ENCODE measurements at regions not wholly inside any gene's neighbourhood (a gene's known extent, or its start where the extent isn't known, plus 50 kb on each side); places are given as distances from the start of the nearest gene placed in this dataset.

DNA sequence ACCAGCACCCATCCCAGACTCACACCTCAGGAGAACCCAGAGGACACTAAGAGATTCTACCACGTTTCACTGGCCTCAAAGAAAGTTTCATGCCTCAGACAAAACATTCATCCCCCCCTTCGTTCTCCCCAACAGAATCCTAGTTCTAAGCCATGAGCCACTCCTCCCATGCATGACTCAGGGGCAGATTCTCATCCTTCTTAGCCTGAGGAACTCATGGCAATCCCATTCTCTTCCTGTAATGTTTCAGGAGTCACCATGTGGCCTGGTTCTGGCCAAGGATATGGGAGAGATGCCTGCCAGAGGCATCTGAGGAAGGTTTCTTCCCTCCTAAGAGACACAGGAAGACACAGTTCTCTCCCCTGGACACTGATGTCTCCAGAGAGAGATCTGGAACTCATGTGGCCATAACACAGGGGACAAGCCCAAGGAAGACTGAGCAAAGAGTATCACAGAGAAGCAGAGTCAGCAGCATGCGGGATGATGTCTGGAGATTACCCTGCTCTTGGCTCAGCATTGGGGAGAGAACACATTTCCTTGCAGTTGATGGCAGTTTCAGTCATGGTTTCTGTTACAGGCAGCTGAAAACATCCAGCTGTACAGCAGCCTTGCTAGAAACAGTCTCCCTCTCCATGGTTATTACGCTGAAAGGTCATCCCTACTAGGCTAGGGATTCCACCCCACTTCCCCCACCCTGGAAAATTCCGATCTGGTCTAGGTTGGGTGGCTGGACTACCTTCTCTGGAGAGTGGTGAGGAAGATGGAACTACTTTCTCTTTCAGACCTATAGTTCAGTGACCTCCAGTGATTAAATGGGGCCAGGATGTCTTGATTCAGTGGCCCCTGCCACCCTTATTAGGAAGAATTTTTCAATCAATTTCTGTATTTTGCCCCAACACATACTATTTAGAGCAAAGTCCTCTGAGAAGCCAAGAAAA is 115.4 kb downstream of the ZNF608 start:
- Mint-ChIP-seq H3K4me1 (ENCODE audit: low read depth) (peaks cover 56% of the 10 kb centered on the region), H3K27me3 (no peaks in the 10 kb centered on the region), H3K9me3 (ENCODE audit: low read depth) (peaks cover 3% of the 10 kb centered on the region), H3K4me3 (ENCODE audit: low read depth) (no peak overlapping the region), H3K27ac (peak overlapping the region; percentile 35), H3K36me3 (ENCODE audit: insufficient read depth) (peaks cover 14% of the 10 kb centered on the region)
- TF ChIP-seq, protein P1, sequence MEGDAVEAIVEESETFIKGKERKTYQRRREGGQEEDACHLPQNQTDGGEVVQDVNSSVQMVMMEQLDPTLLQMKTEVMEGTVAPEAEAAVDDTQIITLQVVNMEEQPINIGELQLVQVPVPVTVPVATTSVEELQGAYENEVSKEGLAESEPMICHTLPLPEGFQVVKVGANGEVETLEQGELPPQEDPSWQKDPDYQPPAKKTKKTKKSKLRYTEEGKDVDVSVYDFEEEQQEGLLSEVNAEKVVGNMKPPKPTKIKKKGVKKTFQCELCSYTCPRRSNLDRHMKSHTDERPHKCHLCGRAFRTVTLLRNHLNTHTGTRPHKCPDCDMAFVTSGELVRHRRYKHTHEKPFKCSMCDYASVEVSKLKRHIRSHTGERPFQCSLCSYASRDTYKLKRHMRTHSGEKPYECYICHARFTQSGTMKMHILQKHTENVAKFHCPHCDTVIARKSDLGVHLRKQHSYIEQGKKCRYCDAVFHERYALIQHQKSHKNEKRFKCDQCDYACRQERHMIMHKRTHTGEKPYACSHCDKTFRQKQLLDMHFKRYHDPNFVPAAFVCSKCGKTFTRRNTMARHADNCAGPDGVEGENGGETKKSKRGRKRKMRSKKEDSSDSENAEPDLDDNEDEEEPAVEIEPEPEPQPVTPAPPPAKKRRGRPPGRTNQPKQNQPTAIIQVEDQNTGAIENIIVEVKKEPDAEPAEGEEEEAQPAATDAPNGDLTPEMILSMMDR (IDR thresholded peaks at IDR 0.05; ENCODE audit: unreplicated experiment): no peak
- DNase-seq (ENCODE audit: low spot score, unreplicated experiment): no peak

DNA sequence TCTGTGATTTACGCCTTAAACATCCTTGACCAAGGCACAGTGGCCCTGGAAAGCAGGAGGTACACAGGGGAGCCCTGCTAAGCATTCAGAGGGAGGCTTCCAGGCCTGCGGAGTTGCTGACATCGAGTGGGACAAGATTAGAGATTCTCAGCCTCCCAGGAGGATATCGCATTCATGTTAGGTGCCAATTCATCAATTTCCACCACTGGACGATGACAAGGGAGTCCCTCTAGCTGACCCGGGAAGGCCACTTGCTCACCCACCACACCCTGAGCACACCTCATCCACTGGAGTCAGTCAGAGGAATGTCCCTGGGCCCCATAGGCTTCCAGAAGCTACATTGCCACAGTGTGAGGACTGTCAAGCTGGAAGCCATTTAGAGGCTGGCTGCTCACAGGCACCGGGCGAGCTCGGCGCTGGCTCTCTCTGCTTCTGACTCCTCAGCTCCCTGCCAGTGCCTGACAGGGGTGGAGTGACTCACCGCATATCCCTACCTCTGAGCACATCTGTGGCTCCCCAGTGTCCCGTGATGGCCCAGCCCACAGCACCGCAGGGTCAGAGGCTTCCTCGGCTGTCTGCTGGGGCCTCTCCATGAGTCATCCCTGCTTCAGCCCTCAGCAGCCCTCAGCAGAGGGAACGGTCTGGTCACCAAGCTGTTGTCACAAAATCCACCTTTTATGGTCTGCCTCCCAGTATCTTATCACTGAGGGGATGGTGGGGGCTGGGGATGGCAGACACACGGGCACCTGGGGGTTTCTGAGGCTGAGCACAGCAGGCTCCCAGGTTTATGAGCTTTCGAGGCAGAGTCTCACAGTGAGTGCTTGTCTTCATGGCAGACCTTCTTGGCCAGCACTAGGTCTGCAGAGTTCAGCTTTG is 117.5 kb downstream of the ZNF608 start:
- no peak for DNase-seq (ENCODE audit: low spot score, unreplicated experiment)
- Mint-ChIP-seq H3K9me3 (ENCODE audit: low read depth) (peaks cover 3% of the 10 kb centered on the region), H3K27ac (peak overlapping the region; percentile 90), H3K36me3 (ENCODE audit: insufficient read depth) (peaks cover 13% of the 10 kb centered on the region), H3K27me3 (no peaks in the 10 kb centered on the region), H3K4me3 (ENCODE audit: low read depth) (no peak overlapping the region), H3K4me1 (ENCODE audit: low read depth) (peaks cover 40% of the 10 kb centered on the region)
- TF ChIP-seq, protein P1 (IDR thresholded peaks at IDR 0.05; ENCODE audit: unreplicated experiment): no peak

DNA sequence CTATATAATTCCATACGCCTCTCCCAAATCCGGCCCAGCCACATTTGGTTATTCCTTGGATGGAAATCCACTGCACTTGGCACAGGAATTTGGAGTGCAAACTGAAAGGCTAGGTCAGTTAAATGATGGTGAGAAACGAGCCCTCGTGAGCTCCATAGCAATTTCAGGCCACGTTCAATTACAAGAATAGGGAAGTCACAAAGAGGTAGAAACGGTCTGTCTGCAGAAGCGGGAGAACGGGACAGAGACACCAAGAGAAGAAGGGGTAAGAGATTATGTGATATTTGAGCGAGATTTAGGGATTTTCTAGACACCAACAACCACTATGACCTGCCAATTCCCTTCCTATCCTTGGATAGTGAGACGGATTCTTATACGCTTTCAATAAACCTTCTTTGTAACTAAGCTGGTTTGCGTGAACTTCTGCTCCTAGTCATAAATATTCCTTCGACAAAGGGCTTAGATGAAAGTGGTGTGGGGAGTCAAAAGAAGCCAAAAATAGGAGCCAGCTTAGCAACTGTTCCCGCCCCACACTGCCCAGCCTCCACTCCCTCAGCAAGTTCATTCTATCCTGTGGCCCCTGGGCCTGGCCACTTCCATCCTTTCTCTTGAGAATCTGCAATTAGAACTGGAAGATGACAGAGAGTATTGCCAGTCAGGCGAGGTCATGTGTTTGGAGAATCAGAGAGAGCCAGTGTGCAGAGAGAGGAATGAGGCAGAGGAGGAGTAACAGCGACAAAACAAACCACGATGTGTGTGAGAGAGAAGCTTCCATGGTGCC is 118.4 kb downstream of the ZNF608 start:
- Mint-ChIP-seq H3K36me3 (ENCODE audit: insufficient read depth) (peaks cover 12% of the 10 kb centered on the region), H3K27ac (peak overlapping the region; percentile 71), H3K9me3 (ENCODE audit: low read depth) (peaks cover 3% of the 10 kb centered on the region), H3K27me3 (no peaks in the 10 kb centered on the region), H3K4me3 (ENCODE audit: low read depth) (no peak overlapping the region), H3K4me1 (ENCODE audit: low read depth) (peaks cover 31% of the 10 kb centered on the region)
- no peak for DNase-seq (ENCODE audit: low spot score, unreplicated experiment)
- TF ChIP-seq, protein P1 (IDR thresholded peaks at IDR 0.05; ENCODE audit: unreplicated experiment): no peak

DNA sequence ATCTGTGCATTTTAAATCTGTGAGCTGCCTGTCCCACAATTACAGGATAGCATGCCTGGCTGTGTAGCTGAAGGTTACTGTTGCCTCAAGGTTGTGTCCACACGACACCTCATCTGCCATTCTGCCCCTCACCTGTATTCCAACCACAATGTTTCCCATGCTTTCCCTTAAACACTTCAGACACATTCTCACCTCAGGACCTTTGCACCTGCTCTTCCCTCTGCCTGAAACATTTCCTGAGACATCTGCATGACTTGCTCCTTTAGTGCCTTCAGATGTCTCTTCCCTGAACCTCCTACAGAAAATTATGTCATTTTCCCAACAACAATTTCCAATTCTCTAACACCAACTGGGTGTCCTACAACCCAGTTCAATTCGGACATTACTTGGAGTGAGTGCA is 120.4 kb downstream of the ZNF608 start:
- Mint-ChIP-seq H3K36me3 (ENCODE audit: insufficient read depth) (peaks cover 3% of the 10 kb centered on the region), H3K27ac (no peak overlapping the region), H3K27me3 (no peaks in the 10 kb centered on the region), H3K4me1 (ENCODE audit: low read depth) (peaks cover 22% of the 10 kb centered on the region), H3K4me3 (ENCODE audit: low read depth) (no peak overlapping the region), H3K9me3 (ENCODE audit: low read depth) (no peaks in the 10 kb centered on the region)
- no peak for DNase-seq (ENCODE audit: low spot score, unreplicated experiment)
- TF ChIP-seq, protein P1 (IDR thresholded peaks at IDR 0.05; ENCODE audit: unreplicated experiment): no peak
